ENCODE measurements at regions not wholly inside any gene's neighbourhood (a gene's known extent, or its start where the extent isn't known, plus 50 kb on each side); places are given as distances from the start of the nearest gene placed in this dataset.

GRCh38 chr7:94206295-94206694, 188.4 kb upstream of the COL1A2 start:
- no peaks in the 10 kb centered on the region for H3K36me3 ChIP-seq
- no peak for DNase-seq
- TF ChIP-seq CTCF (IDR thresholded peaks at IDR 0.05), result no peak
- H3K27me3 ChIP-seq, result no peaks in the 10 kb centered on the region
- intact Hi-C loops (cut with DNase I; ENCODE audit: low total_unique reads), result no loop called here
- no peaks in the 10 kb centered on the region for H3K4me1 ChIP-seq
- no peaks in the 10 kb centered on the region for H3K9me3 ChIP-seq
- no peak overlapping the region for H3K27ac ChIP-seq
- no peak overlapping the region for H3K4me3 ChIP-seq

GRCh38 chr7:94212160-94212559, 182.5 kb upstream of the COL1A2 start:
- DNase-seq, result no peak
- no peak for TF ChIP-seq CTCF (IDR thresholded peaks at IDR 0.05)
- intact Hi-C loops (cut with DNase I; ENCODE audit: low total_unique reads), result no loop called here
- Histone ChIP-seq H3K4me1 (no peaks in the 10 kb centered on the region), H3K9me3 (no peaks in the 10 kb centered on the region), H3K36me3 (no peaks in the 10 kb centered on the region), H3K27me3 (no peaks in the 10 kb centered on the region), H3K27ac (no peak overlapping the region), H3K4me3 (no peak overlapping the region)

- Histone ChIP-seq H3K27ac (no peak overlapping the region), H3K4me3 (no peak overlapping the region), H3K4me1 (no peaks in the 10 kb centered on the region), H3K27me3 (no peaks in the 10 kb centered on the region), H3K36me3 (no peaks in the 10 kb centered on the region), H3K9me3 (no peaks in the 10 kb centered on the region)
- intact Hi-C loops (cut with DNase I; ENCODE audit: low total_unique reads), result no loop called here
- no peak for TF ChIP-seq CTCF (IDR thresholded peaks at IDR 0.05)
- no peak for DNase-seq
Observed at GRCh38 chr7:94216944-94217461, 177.7 kb upstream of the COL1A2 start.

- no peak for DNase-seq
- no peaks in the 10 kb centered on the region for H3K4me1 ChIP-seq
- no peaks in the 10 kb centered on the region for H3K9me3 ChIP-seq
- H3K36me3 ChIP-seq, result no peaks in the 10 kb centered on the region
- no peak for TF ChIP-seq CTCF (IDR thresholded peaks at IDR 0.05)
- intact Hi-C loops (cut with DNase I; ENCODE audit: low total_unique reads), result no loop called here
- H3K27ac ChIP-seq, result no peak overlapping the region
- no peak overlapping the region for H3K4me3 ChIP-seq
- H3K27me3 ChIP-seq, result no peaks in the 10 kb centered on the region
Observed at GRCh38 chr7:94217766-94218165, 176.9 kb upstream of the COL1A2 start.

- intact Hi-C loops (cut with DNase I; ENCODE audit: low total_unique reads), result no loop called here
- no peak for TF ChIP-seq CTCF (IDR thresholded peaks at IDR 0.05)
- H3K4me1 ChIP-seq, result no peaks in the 10 kb centered on the region
- no peaks in the 10 kb centered on the region for H3K9me3 ChIP-seq
- no peak overlapping the region for H3K4me3 ChIP-seq
- no peak overlapping the region for H3K27ac ChIP-seq
- H3K36me3 ChIP-seq, result no peaks in the 10 kb centered on the region
- no peaks in the 10 kb centered on the region for H3K27me3 ChIP-seq
- no peak for DNase-seq
Observed at GRCh38 chr7:94222516-94222915, 172.2 kb upstream of the COL1A2 start.

Measured in tibial artery (tissue), 4 donors.